HepG2 (cell line): ENCODE measurements at regions not wholly inside any gene's neighbourhood (a gene's known extent, or its start where the extent isn't known, plus 50 kb on each side); places are given as distances from the start of the nearest gene placed in this dataset.

Experiments
- ATAC-seq: fragments of 200-7000 bp; cut with Tn5 transposase; 3 replicates; pipeline ENCODE4 v1.9.1; 2020; ENCODE audit warnings: mild to moderate bottlenecking, moderate library complexity
- BruUV-seq: library from RNA; stranded (reverse); fragments of 400-500 nt; replicated peaks from 2 replicates; lab custom pipeline; 2021; lab: Mats Ljungman, UMichigan
- CTCF ChIA-PET: fragments of 300-600 bp; formaldehyde crosslinking; extraction: SDS; loops from one replicate; lab custom pipeline; 2021; ENCODE audit warnings: low total read pairs, inconsistent platforms, low intra/inter-chr PET ratio; lab: Yijun Ruan, JAX
- POLR2A ChIA-PET: fragments of 350-600 bp; sonication (Branson Sonifier 250); formaldehyde crosslinking; loops from one replicate; lab custom pipeline; 2020; ENCODE audit warnings: antibody characterized with exemption, inconsistent platforms; lab: Yijun Ruan, JAX
- DNase-seq: peaks from one replicate; pipeline ENCODE4 v3.0.0-alpha.2; 2015; ENCODE audit warnings: low spot score
- FAIRE-seq: peaks from 3 replicates; lab custom pipeline; 2011; peaks lifted over from hg19 to GRCh38; lab: Jason Lieb, UNC
- H2AFZ ChIP-seq: one replicate; pipeline ENCODE4 v1.6.1; 2011; ENCODE audit warnings: low read length, inconsistent platforms
- H3K27ac ChIP-seq: fragments of 300-600 bp; 3 replicates; pipeline ENCODE4 v1.8.0; 2011; ENCODE audit warnings: mixed run types, mild to moderate bottlenecking, mixed read lengths, low read length, inconsistent platforms; ENCODE audit not compliant: insufficient read depth; ENCODE audit errors: extremely low read length
- H3K27me3 ChIP-seq, 2 experiments: fragments of 200-600 bp in 1 of 2; 2 replicates in 1 of 2; 3 replicates in 1 of 2; pipeline versions ENCODE4 v1.6.0 to v1.8.0; 2011; ENCODE audit warnings: low read length in 2 of 2, mild to moderate bottlenecking in 2 of 2, moderate library complexity in 2 of 2, inconsistent platforms in 1 of 2; ENCODE audit not compliant: insufficient read depth in 2 of 2, control insufficient read depth in 1 of 2
- H3K36me3 ChIP-seq, 2 experiments: fragments of 200-600 bp in 1 of 2; replicated peaks in 1 of 2; 2 replicates in 1 of 2; 3 replicates in 1 of 2; pipeline versions ENCODE4 v1.5.1 to v1.8.0; 2011; ENCODE audit warnings: low read length in 2 of 2, inconsistent platforms in 1 of 2; ENCODE audit not compliant: insufficient read depth in 2 of 2, control insufficient read depth in 1 of 2
- H3K4me1 ChIP-seq: 2 replicates; pipeline ENCODE4 v1.5.1; 2012; ENCODE audit warnings: low read length, inconsistent platforms; ENCODE audit not compliant: insufficient read depth
- H3K4me2 ChIP-seq: 2 replicates; pipeline ENCODE4 v1.6.0; 2011; ENCODE audit warnings: low read depth, low read length, inconsistent platforms
- H3K4me3 ChIP-seq, 3 experiments: fragments of 200-600 bp in 1 of 3; sonication (generic), shearing (Covaris generic) in 1 of 3; replicated peaks in 1 of 3; 2 replicates each; pipeline ENCODE4 v1.5.1; 2011 to 2016; ENCODE audit warnings: low read length in 3 of 3, inconsistent platforms in 2 of 3, low read depth in 2 of 3, mild to moderate bottlenecking in 2 of 3, control low read depth in 1 of 3, mixed read lengths in 1 of 3; ENCODE audit not compliant: insufficient read depth in 1 of 3
- H3K79me2 ChIP-seq: one replicate; pipeline ENCODE4 v1.6.1; 2011; ENCODE audit warnings: low read length, inconsistent platforms; ENCODE audit not compliant: insufficient read depth
- H3K9ac ChIP-seq: 2 replicates; pipeline ENCODE4 v1.6.0; 2011; ENCODE audit warnings: mild to moderate bottlenecking, low read depth, low read length, inconsistent platforms; ENCODE audit not compliant: insufficient read depth
- H3K9me3 ChIP-seq: 2 replicates; pipeline ENCODE4 v1.5.1; 2012; ENCODE audit warnings: mild to moderate bottlenecking, low read length
- H4K20me1 ChIP-seq: 2 replicates; pipeline ENCODE4 v1.6.0; 2011; ENCODE audit warnings: inconsistent platforms, mild to moderate bottlenecking, low read length, moderate library complexity; ENCODE audit not compliant: insufficient read depth
- AKAP8 ChIP-seq: sonication (generic); formaldehyde crosslinking; IDR thresholded peaks from 2 replicates; pipeline ENCODE4 v1.5.1; 2020; ENCODE audit warnings: mild to moderate bottlenecking, missing genetic modification reagents
- CBFB ChIP-seq: sonication (generic); formaldehyde crosslinking; IDR thresholded peaks from 2 replicates; pipeline ENCODE4 v1.4.0; 2020; ENCODE audit warnings: missing genetic modification reagents
- EHMT2 ChIP-seq: fragments of 200-600 bp; sonication (generic); IDR thresholded peaks from 2 replicates; pipeline ENCODE4 v1.7.0; 2017; ENCODE audit warnings: antibody characterized with exemption, low read depth, low read length, borderline replicate concordance
- KDM2A ChIP-seq: sonication (generic); formaldehyde crosslinking; IDR thresholded peaks from 2 replicates; pipeline ENCODE4 v1.4.0; 2020; ENCODE audit warnings: low read depth, missing genetic modification reagents, borderline replicate concordance
- POLR2AphosphoS2 ChIP-seq: IDR thresholded peaks from 2 replicates; pipeline ENCODE4 v1.6.1; 2011; ENCODE audit warnings: low read depth, low read length, improper control_type of control experiment
- ZFX ChIP-seq: sonication (generic); formaldehyde crosslinking; IDR thresholded peaks from 2 replicates; pipeline ENCODE4 v1.4.0; 2020; ENCODE audit warnings: mild to moderate bottlenecking, low read depth, missing genetic modification reagents, moderate library complexity
- ZNF101 ChIP-seq: sonication (generic); formaldehyde crosslinking; IDR thresholded peaks from 2 replicates; pipeline ENCODE4 v1.4.0; 2020; ENCODE audit warnings: mild to moderate bottlenecking, low read depth, missing genetic modification reagents, borderline replicate concordance
- ZNF543 ChIP-seq: sonication (generic); formaldehyde crosslinking; IDR thresholded peaks from 2 replicates; pipeline ENCODE4 v1.4.0; 2020; ENCODE audit warnings: mild to moderate bottlenecking, missing genetic modification reagents
- WGBS: methylation state at CpG from one replicate; pipeline ENCODE4 v1.1.6; 2017; ENCODE audit warnings: low lambda C conversion rate; 5-methylcytosine and 5-hydroxymethylcytosine counted together
- in situ Hi-C: cut with HindIII; loops from 2 replicates; pipeline ENCODE4 v1.10.0; 2017; ENCODE audit warnings: low pct_unique_long_range_greater_than_20kb; ENCODE audit not compliant: extremely low pct_ligation_motif_present
- intact Hi-C: fragments of 100-400 bp; cut with micrococcal nuclease; formaldehyde crosslinking; loops from one replicate; pipeline ENCODE4 v1.10.0; 2022; ENCODE audit not compliant: unreplicated experiment
- TF ChIP-seq, protein P1 (sequence below): sonication (generic); formaldehyde crosslinking; IDR thresholded peaks from 2 replicates; pipeline ENCODE4 v1.5.1; 2020; ENCODE audit warnings: missing genetic modification reagents, mild to moderate bottlenecking, borderline replicate concordance
- TF ChIP-seq, protein P2 (sequence below): sonication (generic); formaldehyde crosslinking; IDR thresholded peaks from 2 replicates; pipeline ENCODE4 v1.8.1; 2023; ENCODE audit warnings: mild to moderate bottlenecking, missing genetic modification reagents
- TF ChIP-seq, protein P3 (sequence below): sonication (generic); formaldehyde crosslinking; IDR thresholded peaks from 2 replicates; pipeline ENCODE4 v1.9.0; 2022; ENCODE audit warnings: missing genetic modification reagents, mild to moderate bottlenecking, borderline replicate concordance
- TF ChIP-seq, protein P4 (sequence below): sonication (generic); formaldehyde crosslinking; IDR thresholded peaks from 2 replicates; pipeline ENCODE4 v1.4.0; 2020; ENCODE audit warnings: missing genetic modification reagents

DNA sequence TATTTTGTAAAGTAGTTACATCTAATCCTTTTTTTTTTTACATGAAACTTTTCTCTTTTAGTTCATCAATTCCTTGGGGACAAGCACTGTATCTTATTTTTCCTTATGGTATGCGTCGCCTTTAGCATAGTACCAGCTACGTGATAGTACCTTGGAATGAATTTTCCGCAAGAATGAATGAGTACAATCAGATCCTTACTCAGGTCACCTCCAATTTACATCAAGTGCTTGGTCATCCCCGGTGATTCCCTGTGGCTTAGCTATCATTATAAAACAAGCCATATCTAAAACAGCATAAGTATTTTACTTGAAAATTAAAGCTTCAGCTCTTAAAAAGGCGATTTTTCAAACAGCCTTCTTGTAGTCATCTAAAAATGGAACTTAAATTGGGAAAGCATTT lies 680.4 kb upstream of the MAP3K7 start:
- TF ChIP-seq KDM2A (CRISPR knock-in tag): no peak
- TF ChIP-seq, protein P1, sequence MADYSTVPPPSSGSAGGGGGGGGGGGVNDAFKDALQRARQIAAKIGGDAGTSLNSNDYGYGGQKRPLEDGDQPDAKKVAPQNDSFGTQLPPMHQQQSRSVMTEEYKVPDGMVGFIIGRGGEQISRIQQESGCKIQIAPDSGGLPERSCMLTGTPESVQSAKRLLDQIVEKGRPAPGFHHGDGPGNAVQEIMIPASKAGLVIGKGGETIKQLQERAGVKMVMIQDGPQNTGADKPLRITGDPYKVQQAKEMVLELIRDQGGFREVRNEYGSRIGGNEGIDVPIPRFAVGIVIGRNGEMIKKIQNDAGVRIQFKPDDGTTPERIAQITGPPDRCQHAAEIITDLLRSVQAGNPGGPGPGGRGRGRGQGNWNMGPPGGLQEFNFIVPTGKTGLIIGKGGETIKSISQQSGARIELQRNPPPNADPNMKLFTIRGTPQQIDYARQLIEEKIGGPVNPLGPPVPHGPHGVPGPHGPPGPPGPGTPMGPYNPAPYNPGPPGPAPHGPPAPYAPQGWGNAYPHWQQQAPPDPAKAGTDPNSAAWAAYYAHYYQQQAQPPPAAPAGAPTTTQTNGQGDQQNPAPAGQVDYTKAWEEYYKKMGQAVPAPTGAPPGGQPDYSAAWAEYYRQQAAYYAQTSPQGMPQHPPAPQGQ (CRISPR knock-in tag): no peak
- no peak for TF ChIP-seq EHMT2
- TF ChIP-seq, protein P2, sequence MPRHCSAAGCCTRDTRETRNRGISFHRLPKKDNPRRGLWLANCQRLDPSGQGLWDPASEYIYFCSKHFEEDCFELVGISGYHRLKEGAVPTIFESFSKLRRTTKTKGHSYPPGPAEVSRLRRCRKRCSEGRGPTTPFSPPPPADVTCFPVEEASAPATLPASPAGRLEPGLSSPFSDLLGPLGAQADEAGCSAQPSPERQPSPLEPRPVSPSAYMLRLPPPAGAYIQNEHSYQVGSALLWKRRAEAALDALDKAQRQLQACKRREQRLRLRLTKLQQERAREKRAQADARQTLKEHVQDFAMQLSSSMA (CRISPR knock-in tag): no peak
- TF ChIP-seq, protein P3, sequence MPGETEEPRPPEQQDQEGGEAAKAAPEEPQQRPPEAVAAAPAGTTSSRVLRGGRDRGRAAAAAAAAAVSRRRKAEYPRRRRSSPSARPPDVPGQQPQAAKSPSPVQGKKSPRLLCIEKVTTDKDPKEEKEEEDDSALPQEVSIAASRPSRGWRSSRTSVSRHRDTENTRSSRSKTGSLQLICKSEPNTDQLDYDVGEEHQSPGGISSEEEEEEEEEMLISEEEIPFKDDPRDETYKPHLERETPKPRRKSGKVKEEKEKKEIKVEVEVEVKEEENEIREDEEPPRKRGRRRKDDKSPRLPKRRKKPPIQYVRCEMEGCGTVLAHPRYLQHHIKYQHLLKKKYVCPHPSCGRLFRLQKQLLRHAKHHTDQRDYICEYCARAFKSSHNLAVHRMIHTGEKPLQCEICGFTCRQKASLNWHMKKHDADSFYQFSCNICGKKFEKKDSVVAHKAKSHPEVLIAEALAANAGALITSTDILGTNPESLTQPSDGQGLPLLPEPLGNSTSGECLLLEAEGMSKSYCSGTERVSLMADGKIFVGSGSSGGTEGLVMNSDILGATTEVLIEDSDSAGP (CRISPR knock-in tag): no peak
- TF ChIP-seq AKAP8 (CRISPR knock-in tag): no peak
- no peak for TF ChIP-seq ZNF101
- no peak for TF ChIP-seq ZFX (CRISPR knock-in tag)
- no peak for TF ChIP-seq POLR2AphosphoS2
- TF ChIP-seq, protein P4, sequence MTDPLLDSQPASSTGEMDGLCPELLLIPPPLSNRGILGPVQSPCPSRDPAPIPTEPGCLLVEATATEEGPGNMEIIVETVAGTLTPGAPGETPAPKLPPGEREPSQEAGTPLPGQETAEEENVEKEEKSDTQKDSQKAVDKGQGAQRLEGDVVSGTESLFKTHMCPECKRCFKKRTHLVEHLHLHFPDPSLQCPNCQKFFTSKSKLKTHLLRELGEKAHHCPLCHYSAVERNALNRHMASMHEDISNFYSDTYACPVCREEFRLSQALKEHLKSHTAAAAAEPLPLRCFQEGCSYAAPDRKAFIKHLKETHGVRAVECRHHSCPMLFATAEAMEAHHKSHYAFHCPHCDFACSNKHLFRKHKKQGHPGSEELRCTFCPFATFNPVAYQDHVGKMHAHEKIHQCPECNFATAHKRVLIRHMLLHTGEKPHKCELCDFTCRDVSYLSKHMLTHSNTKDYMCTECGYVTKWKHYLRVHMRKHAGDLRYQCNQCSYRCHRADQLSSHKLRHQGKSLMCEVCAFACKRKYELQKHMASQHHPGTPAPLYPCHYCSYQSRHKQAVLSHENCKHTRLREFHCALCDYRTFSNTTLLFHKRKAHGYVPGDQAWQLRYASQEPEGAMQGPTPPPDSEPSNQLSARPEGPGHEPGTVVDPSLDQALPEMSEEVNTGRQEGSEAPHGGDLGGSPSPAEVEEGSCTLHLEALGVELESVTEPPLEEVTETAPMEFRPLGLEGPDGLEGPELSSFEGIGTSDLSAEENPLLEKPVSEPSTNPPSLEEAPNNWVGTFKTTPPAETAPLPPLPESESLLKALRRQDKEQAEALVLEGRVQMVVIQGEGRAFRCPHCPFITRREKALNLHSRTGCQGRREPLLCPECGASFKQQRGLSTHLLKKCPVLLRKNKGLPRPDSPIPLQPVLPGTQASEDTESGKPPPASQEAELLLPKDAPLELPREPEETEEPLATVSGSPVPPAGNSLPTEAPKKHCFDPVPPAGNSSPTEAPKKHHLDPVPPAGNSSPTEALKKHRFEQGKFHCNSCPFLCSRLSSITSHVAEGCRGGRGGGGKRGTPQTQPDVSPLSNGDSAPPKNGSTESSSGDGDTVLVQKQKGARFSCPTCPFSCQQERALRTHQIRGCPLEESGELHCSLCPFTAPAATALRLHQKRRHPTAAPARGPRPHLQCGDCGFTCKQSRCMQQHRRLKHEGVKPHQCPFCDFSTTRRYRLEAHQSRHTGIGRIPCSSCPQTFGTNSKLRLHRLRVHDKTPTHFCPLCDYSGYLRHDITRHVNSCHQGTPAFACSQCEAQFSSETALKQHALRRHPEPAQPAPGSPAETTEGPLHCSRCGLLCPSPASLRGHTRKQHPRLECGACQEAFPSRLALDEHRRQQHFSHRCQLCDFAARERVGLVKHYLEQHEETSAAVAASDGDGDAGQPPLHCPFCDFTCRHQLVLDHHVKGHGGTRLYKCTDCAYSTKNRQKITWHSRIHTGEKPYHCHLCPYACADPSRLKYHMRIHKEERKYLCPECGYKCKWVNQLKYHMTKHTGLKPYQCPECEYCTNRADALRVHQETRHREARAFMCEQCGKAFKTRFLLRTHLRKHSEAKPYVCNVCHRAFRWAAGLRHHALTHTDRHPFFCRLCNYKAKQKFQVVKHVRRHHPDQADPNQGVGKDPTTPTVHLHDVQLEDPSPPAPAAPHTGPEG: no peak
- no peak for TF ChIP-seq CBFB
- no peak for TF ChIP-seq ZNF543 (CRISPR knock-in tag)
- in situ Hi-C loops: no loop called here
- no TSS peak for BruUV-seq
- no peak overlapping the region for H3K9ac ChIP-seq
- DNase-seq: no peak
- H3K27ac ChIP-seq: no peak overlapping the region
- H3K4me2 ChIP-seq: no peak overlapping the region
- H3K36me3 ChIP-seq: no peaks in the 10 kb centered on the region
- H3K4me1 ChIP-seq: no peaks in the 10 kb centered on the region
- intact Hi-C loops: no loop called here
- 0% methylated on average over 6 of the region's 6 CpGs for WGBS
- H3K4me3 ChIP-seq: no peak overlapping the region
- H4K20me1 ChIP-seq: no peaks in the 10 kb centered on the region
- H3K27me3 ChIP-seq: no peaks in the 10 kb centered on the region
- H3K79me2 ChIP-seq: no peaks in the 10 kb centered on the region
- H2AFZ ChIP-seq: no peak overlapping the region
- H3K9me3 ChIP-seq: no peaks in the 10 kb centered on the region
- POLR2A ChIA-PET: no interaction called here
- ATAC-seq: no peak
- CTCF ChIA-PET: no interaction called here
- FAIRE-seq: no peak
